Activated CD4-positive, CD25-positive, alpha-beta regulatory T cell treated with anti-CD3 and anti-CD28 coated beads, Interleukin-2, amount 50 U/mL, for 16 hours (primary cell): ENCODE measurements at regions not wholly inside any gene's neighbourhood (a gene's known extent, or its start where the extent isn't known, plus 50 kb on each side); places are given as distances from the start of the nearest gene placed in this dataset.
"Not testable (repeated sequence)": the region's sequence is repeated elsewhere in the genome, so short reads cannot be mapped to it uniquely, and the experiment has no call there.

Source experiments
- DNase-seq: peaks from one replicate; pipeline ENCODE4 v3.0.0-alpha.2; 2020; ENCODE audit warnings: low read depth, low spot score

DNA sequence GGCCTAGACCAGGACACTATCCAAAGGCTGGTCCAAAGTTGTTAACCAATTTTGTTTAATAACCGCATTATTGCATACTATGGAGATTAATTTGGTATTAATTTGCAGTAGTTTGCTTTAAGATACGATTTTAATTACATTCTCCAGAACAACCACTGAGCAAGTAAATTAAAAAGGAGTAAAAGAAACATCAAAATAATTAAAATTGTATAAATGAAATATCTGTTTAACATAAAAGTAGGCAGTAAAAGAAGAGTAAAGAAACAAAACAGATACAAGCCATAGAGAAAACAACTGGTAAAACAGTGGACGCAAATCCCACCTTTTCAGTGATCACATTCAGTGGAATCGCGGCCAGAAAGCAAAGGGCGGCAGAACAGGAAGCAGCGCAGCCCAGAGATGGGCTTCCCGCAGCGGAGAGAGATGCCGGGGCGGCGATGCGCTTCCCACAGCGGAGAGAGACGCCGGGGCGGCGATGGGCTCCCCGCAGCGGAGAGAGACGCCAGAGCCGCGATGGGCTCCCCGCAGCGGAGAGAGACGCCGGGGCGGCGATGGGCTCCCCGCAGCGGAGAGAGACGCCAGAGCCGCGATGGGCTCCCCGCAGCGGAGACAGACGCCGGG is 176.8 kb downstream of the RTP5 start:
- DNase-seq: no peak

DNA sequence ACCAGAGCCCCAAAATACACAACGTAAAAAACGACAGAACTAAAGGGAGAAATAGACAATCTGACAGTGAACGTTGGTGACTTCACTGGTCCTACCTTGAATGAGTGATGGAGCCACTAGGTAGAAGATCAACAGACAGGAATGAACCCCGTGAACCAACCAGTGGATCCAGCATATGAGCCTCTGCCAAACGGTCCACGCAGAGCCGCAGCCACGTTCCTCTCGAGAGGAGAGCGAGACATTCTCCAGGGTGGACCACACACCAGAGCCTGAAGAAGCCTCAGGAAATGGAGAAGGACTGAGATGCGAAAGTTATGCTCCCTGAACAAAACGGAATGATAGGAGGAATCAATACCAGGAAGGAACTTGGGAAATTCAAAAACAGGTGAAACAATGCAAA is 178.4 kb downstream of the RTP5 start:
- no peak for DNase-seq

DNA sequence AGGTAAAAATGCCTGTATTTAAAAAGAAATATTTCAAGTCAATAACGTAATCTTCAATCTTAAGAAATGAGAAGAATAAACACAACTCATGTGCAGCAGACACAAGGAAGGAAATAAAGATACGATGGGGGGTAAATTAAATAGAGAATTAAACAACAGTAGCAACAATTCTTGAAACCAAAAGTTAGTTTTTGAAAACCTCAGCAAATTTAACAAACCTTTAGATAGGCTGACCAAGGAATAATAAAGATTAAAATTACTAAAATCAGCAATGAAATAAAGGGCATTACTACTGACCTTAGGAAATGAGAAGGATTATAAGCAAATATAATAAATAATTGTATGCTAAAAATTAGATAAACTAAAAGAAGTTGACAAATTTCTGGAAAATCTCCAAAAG is 178.9 kb downstream of the RTP5 start:
- DNase-seq: no peak

DNA sequence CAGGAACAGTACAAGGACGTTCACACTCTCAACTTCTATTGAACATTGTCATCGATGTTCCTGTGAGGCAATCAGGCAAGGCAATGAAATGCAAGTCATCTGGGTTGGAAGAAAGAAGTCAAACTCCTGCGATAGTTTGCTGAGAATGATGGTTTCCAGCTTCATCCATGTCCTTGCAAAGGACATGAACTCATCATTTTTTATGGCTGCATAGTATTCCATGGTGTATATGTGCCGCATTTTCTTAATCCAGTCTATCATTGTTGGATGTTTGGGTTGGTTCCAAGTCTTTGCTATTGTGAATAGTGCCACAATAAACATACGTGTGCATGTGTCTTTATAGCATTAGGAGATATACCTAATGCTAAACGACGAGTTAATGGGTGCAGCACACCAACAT is 180.0 kb downstream of the RTP5 start:
- DNase-seq: not testable (repeated sequence)

DNA sequence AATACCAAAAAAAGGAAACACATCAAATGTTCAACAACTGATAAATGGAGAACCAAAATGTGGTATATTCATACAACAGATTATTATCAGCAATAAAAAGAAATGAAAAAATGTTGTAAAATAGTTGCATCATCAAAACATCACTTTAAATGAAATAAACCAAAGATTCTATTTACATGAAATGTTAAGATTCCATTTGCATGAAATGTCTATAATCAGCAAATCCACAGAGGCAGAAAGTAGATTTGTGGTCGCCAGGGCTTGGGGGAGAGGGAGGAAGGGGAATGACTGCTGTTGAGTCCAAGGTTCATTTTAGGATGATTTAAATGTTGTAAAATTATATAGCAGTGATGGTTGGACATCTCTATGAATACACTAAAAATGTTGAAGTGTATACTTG is 181.9 kb downstream of the RTP5 start:
- no peak for DNase-seq

DNA sequence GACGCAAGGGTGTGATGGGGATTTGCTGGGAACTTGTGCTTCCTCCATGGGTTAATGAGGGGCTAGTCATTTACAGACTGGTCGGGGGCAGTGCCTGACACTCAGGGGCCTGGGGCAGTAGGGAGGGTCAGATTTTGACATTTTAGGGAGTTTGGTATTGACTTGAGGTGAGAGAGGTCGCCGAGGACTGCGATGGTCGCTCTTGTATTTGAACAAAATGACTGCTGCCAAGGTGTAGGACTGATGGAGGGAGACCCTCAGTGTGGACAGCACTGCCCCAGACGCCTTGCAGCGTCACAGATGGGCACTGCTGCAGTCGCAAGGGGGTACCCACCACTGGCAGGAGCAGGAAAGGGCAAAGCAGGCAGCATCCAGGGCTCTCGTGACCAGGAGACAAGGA is 182.9 kb downstream of the RTP5 start:
- DNase-seq: no peak

DNA sequence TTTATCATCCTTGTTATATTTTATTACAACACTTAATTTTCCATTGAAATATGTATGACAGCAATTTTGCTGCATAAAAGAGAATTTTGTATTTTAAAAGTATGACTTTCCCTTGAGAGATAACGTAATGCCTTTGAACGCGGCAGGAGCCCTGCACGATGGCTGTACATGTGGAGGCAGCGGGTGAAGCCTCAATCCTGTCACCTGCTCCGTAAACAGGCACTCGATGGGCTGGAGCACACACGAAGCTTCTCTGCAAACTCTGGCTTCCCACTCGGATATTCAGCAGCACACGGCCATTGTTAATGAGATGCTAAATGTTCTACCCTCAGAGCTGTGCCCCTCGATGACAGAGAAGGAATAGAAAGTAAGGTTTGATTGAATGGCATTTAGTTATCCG is 184.4 kb downstream of the RTP5 start:
- no peak for DNase-seq

DNA sequence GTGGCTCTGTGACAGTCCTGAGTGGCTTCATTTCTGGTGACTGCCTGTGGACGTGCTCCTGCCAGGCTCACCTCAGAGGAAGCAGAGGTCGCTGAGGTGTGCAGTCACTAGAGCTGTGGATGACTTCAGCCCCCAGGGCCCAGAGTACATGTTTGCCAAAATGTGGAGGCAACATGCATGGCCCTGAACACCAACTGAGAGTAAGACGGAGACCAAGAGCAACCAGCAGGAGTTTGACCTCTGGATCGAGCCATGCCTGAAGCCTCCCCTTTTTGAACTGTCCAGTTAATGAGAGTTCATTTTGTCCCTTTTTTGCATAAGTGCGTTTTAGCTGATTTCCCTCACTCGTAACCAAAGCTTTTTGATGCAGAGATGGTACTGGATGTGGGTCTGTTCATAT is 184.9 kb downstream of the RTP5 start:
- no peak for DNase-seq

DNA sequence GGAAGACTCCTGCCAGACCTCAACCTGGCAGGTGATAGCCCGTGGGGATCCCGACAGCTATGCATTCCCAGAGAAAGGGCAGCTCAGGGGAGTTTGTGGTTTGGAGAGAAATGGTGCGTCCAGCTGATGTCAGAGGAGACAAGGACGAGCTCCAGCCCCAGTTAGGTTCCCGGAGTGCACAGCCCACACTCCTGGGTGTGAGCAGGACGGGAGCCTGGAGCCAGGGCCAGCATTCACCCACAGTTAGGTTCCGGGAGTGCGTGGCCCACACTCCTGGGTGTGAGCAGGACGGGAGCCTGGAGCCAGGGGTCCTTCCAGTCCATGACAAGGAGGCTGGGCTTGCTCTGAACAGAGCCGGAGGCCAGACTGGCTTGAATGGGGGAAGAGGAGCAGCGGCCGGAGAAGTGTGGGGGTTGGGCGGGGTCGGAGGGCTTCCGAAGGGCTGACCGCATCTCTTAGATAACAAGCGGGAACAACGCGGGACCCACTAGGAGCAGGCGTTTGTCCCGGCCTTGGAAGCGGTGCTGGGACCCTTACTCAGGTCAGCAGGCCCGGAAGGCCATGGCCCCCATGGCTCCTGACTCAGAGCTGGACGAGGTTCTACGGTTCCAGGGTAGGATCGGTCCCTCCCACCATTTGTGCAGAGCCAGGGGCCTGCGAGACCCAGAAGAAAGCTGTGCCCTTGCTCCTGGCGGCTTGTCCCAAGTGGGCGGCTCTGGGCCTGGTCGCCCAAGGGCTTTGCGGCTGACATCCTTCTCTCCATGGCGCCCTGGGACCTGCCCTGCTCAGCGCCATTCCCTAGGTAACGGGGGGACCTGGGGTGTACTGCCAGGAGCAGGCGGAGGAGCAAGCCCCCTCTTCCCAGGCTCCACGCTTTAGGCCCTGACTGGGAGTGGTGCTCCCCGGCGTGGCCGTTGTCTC is 185.6 kb downstream of the RTP5 start:
- DNase-seq: no peak

DNA sequence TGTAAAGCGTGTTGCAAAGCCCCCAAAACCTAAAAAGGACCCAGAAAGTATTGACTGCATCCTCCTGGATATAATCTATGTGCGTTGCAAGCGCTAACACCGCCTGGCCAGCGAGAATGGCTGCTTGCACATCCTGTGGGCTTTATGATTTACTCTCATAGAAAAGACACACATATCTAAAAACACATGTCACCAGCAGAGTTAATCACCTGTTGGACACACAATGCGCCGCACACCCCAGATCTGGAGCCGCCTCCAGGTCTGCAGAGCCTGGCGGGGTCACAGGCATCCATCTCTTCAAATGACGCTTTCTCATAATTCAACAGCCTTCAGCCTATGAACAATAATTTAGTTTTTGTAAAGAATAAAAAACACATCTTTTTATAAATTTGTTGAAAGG is 186.5 kb downstream of the RTP5 start:
- DNase-seq: no peak

DNA sequence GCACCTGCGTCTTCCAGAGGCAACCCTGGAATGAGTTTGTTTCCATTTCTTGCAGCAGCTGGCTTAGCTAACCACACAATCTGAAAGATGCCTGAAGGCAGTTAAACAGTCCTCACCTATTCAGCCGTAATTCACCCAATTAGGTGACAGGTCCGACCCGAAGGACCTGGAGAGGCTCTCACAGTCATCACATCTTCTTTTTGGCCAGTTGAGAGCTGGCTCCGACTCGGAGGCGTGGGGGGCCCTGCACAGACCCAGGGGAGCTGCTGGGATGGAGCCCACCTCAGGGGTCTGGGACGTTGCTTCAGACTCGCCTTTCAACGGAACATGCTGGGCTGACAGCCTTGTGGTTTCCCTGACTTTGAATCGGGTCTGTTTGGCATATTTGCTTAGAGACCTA is 187.3 kb downstream of the RTP5 start:
- no peak for DNase-seq

DNA sequence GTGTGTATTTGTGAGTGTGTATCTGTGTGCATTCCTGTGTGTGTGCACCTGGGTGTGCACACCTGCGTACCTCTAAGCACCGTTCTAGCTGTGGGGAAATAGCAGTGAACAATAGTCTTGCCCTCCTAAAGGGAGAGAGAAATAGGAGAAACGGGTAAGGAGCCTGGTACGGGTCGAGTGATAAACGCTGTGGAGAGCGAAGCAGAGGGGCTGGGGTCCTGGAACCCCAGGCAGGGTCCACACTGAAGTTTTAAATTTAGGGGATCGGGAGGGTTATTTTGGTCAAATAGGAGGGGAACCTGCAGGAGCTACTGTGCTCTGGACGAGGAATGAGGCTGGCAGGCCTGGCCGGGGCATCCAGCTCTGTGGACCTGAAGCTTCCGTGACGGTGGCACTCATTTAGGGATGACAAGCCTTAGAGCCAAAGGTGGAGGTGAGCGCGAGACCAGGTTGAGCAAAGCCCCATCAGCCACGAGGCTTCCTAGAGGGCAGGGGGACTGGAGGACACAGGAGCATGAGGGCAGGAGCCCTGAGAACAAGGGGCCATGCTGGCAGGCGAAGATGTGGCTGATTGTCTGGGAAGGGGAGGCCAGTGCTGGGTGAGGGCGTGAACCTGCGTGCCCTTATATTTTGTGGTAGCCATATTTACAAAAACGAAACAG is 188.0 kb downstream of the RTP5 start:
- no peak for DNase-seq

DNA sequence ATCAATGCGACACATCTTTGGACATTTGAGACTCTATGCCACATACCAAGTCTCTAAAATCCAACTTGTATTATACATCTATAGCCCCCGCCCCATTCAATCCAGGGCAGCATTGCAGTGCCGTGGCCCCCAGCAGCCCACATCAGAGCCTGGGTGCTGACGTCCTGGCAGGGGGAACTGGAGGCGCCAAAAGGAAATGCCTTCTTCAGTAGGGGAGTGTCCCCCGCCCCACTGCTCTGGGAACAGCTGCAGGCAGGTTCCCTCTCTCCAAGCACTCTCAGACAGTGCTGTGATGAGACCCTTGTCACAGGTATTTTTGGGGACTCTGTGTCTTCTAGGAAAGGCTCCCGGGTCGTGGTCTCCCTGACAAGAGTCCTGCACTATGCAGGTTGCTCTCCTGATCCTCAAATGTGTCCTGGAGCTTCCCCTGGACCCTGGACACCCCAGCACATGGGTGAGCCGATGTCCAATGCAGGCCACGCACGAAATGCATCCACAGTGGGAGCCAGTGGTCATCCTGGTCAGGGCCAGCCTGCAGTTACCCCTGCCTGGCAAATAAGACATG is 188.7 kb downstream of the RTP5 start:
- no peak for DNase-seq

DNA sequence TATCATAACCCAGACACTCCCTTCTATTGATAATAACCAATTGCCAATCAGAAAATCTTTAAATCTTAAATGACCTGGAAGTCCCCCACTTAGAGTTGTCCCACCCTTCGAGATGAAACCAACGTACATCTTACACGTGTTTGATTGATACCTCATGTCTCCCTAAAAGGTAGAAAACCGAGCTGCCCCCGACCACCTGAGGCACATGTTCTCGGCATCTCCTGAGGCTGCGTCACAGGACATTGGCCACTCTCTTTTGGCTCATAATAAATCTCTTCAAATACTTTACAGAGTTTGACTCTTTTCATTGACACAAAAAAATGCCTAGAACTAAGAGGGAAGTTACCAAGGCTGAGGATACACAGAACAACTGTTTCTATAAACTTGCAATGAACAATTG is 190.0 kb downstream of the RTP5 start:
- DNase-seq: no peak

DNA sequence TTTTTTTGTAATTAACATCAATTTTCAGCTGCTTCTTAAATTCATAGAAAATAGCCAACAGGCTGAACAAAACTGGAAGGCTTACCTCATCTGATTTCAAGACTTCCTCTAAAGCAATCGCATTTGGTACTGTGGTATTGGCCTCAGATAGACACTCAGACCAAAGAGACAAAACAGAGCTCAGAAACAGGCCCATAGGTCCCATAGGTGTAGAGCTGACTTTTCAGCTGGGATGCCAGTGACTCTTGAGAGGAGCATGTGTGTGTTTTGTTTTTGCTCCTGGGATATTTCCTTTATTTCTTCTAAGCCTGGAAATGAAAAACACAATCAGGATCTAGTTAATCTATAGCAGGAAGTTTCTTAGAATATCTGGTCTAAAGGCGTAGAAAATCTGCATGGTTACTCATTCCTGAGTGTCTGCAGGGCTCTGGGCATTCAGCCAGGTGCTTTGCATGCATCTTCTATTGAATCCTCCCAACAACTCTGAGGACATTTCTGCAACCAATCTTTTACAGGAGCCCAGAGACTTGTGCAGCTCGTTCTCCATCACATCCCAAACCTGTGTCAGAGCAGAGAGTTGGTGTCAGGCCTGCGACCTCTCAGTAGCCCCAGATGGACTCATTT is 190.8 kb downstream of the RTP5 start:
- no peak for DNase-seq

DNA sequence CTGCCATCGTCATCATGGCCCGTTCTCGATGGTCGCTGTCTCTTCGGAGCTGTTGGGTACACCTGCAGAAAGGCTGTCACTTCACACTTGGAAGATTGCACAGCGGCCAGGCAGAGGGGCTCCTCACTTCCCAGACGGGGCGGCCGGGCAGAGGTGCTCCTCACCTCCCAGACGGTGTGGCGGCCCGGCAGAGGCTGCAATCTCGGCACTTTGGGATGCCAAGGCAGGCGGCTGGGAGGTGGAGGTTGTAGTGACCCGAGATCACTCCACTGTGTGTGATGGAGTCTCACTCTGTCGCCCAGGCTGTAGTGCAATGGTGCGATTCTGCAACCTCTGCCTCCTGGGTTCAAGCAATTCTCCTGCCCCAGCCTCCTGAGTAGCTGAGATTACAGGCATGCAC is 192.4 kb downstream of the RTP5 start:
- DNase-seq: not testable (repeated sequence)

DNA sequence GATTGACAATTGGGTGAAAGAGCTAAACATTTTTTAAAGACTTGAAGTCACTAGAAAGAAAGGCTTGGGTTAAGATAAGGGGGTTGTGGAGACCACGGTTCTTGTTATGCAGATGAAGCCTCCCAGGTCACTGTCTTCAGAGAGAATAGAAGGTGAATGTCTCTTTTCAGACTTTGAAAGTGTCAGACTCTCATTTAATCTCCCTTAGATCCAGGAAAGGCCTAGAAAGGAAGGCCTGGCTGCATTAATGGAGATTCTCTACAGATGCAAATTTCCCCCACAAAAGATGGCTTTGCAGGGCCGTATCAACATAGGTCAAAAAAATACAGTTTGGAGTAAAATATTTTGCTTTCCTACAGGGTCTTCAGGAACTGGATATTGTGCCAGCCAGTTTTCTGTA is 193.9 kb downstream of the RTP5 start:
- no peak for DNase-seq

DNA sequence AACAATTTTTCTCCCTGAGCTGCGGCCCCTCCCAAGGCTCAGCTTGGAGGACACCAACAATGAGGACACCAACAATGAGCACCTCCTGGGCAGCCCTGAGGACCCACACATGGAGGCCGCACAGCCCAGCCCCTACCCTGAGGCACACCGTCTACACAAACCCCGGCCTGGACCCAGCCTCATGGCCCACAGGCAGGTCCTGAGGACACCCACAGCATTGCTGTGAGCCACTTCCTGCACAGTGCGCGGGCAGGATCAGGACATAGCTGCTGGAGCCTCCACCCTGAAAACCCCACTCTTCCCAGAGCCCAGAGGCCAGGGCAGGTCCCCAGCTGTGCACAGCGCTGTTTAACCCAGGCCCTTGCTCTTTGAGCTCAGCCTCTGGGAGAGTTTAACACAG is 194.3 kb downstream of the RTP5 start:
- DNase-seq: no peak

DNA sequence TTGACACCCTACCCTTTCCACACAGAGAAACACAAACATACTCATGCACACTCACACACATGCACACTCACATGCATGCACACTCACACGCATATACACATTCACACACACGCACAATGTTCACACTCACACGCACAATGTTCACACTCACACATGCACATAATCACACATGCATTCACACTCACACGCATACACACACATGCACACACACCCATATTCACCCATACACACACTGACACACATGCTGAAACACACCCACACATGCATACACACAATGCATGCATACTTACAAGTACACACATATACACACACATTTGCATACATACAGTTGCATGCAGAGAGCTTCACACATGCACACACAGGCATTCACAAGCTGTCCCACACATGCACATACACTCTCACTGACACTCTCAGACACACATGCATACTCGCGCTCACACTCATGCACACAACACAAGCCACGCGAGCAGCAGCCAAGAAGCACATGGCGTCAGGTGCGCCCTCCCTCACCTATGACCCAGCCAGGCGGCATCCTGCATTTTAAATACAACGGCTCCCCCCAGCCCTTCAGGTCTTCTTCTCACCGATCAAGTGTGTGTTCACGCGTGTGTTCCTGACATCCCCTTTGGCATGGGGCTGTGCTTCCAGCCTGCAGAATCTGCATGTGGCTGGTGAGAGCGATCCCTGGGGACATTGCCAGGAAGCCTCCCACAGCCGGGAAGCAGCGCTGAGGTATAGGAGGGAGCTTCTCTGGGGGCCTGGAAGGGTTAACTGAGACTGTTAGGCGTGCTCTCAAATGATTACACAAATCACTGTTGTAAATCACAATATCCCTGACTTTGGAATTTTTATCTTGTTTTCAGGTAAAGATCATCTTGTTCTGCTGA is 195.1 kb downstream of the RTP5 start:
- DNase-seq: no peak

DNA sequence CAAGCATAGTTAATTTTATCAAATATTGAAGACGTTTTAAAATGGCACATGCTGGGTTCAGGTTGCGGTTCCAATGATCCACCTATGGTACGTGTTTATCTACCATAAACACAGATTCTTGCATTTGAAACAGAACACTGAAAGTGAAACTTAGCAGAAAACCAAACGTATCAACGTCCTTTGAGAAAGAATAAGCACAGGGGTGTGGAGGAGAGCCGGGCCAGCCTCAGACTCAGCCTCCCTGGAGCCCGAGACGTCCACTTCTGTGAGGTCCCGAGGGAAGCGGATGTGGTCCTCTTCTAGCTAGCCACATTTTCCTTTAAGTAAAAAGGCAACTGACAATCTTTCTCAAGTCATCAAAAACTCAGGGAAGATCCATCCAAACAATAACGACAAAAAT is 195.9 kb downstream of the RTP5 start:
- DNase-seq: no peak

DNA sequence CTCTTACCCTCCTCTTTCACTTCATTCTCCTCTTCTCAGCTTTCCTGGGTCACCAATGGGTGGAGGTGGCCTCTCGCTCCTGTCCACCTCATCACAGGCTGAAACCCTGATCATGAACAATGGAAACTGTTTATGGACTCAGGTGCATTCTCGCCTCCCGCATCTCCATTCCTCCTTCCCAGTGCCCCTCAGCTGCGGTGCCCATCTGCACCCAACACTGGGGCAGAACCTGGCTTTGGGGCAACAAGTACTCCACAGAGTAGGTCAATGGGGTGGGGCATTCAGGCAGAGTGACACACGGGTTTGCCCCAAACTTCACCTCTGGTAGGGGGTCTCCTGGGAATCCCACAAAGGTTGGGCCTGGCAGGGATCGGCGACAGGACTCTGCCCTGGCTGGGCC is 199.5 kb downstream of the RTP5 start:
- no peak for DNase-seq
